ENCODE measurements at regions not wholly inside any gene's neighbourhood (a gene's known extent, or its start where the extent isn't known, plus 50 kb on each side); places are given as distances from the start of the nearest gene placed in this dataset.

DNA sequence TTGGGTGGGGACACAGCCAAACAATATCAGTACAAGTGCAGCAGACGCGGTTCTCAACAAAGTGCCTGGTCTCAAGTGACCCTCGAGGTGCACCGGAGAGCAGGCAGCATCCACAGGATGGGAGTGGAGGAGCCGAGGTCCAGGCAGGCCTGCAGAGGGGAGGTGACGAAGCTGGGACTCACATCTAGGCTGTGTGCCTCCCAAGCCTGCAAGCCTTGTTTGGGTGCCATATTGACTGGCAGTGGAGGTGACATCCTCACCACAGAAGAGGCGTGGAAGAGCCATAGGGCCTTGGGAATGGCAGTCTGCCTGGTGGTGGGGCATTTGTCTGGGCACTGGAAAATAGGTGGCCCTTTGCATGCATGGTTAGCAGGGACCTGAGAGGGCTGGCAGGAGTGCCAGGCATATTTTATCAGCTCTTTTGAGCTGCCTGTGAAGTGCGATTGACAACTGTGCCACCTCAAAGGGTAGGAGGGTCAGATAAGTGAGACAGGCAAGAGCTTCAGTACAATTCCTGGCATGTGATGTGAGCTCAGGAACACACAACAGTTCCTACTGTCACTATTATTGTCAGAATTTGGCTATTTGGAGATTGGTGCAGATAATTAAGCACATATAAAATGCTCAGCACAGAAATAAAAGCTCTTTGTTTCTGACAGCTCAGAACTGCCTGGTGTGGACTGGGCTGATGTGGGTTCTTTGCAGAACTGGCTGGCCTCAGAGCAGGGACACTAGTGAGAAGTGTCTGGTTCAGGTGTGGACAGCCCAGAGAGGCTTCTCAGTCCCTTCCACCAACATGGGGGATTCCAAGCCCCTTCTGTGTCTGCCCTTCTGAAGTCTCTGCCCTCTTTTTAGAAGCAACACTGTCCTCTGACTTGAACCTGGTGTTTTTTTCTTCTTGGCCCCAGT lies 347.6 kb upstream of the AJAP1 start:
- TF ChIP-seq POLR2A (IDR thresholded peaks at IDR 0.05; ENCODE audit: low read length) = no peak
- TF ChIP-seq GATA1 (IDR thresholded peaks at IDR 0.05; ENCODE audit: low read depth, low read length) = no peak

Data from erythroblast (primary cell).